Adrenal gland (tissue), 5 donors: ENCODE measurements at regions not wholly inside any gene's neighbourhood (a gene's known extent, or its start where the extent isn't known, plus 50 kb on each side); places are given as distances from the start of the nearest gene placed in this dataset.

ENCODE experiments used
- POLR2A ChIP-seq, 2 donors: fragments of 450-650 bp; IDR thresholded peaks; one replicate each; pipeline ENCODE4 v1.6.1; 2017; ENCODE audit warnings: antibody characterized with exemption in 2 of 2, mild to moderate bottlenecking in 2 of 2, moderate library complexity in 1 of 2
- TF ChIP-seq, protein P1 (sequence below), 6 experiments: fragments of 450-650 bp in 4 of 6; fragments of 200-600 bp in 2 of 6; sonication (generic) in 1 of 6; IDR thresholded peaks; 1 replicate in 5 of 6; 2 replicates in 1 of 6; pipeline versions ENCODE4 v1.5.1 to v1.8.0; 2016 to 2021; ENCODE audit warnings: antibody characterized with exemption in 6 of 6, mild to moderate bottlenecking in 2 of 6, moderate library complexity in 1 of 6
- donor health status: DM: no; HTN: no; CAD: no.

DNA sequence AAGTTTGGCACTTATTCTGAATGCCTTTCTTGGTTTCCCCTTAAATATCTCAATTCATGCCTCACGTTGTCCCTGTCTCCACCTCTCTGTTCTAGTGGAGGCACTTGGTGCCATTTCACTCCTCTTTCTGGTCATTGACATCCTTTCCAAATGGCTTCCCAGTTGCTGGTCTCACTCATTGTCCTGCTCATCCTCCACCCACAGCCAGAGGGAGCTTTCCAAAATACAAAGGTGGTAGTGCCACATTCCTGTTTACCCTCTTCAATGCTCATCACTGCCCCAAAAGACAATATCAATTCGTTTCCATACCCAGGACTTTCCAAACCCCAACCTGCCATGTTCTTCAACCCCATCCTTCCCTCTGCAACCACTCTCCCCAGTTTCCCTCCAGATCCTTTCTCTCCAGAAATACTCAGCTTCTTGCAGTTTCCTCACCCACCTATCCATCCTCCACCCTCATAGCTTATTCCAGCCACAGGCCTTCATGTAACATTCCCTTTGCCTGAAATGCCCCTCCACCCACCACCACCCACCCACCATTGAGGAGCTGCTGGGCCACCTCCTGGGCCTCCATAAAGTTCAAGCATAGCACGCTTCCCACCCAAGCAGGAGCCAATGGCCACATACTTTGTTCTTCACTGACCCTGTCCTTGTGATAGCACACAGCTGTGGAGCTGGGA lies 63.1 kb upstream of the ADRB1 start:
- TF ChIP-seq, protein P1, sequence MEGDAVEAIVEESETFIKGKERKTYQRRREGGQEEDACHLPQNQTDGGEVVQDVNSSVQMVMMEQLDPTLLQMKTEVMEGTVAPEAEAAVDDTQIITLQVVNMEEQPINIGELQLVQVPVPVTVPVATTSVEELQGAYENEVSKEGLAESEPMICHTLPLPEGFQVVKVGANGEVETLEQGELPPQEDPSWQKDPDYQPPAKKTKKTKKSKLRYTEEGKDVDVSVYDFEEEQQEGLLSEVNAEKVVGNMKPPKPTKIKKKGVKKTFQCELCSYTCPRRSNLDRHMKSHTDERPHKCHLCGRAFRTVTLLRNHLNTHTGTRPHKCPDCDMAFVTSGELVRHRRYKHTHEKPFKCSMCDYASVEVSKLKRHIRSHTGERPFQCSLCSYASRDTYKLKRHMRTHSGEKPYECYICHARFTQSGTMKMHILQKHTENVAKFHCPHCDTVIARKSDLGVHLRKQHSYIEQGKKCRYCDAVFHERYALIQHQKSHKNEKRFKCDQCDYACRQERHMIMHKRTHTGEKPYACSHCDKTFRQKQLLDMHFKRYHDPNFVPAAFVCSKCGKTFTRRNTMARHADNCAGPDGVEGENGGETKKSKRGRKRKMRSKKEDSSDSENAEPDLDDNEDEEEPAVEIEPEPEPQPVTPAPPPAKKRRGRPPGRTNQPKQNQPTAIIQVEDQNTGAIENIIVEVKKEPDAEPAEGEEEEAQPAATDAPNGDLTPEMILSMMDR (IDR thresholded peaks at IDR 0.05) = peak in 1 of 6 experiments; percentile 18
- no peak for TF ChIP-seq POLR2A (IDR thresholded peaks at IDR 0.05)
